Endothelial cell of umbilical vein (primary cell): ENCODE measurements at regions not wholly inside any gene's neighbourhood (a gene's known extent, or its start where the extent isn't known, plus 50 kb on each side); places are given as distances from the start of the nearest gene placed in this dataset.

ENCODE experiments used
- BruUV-seq: library from RNA; stranded (reverse); fragments of 400-500 nt; replicated peaks from 2 replicates; lab custom pipeline; 2021; lab: Mats Ljungman, UMichigan
- CTCF ChIA-PET: fragments of 300-600, 350-600 bp; sonication (Branson Sonifier 250); formaldehyde crosslinking; loops from one replicate; lab custom pipeline; 2021; ENCODE audit warnings: antibody characterized with exemption, inconsistent platforms; lab: Charles Lee
- POLR2A ChIA-PET: fragments of 300-600, 350-600 bp; sonication (Branson Sonifier 250); formaldehyde crosslinking; loops from one replicate; lab custom pipeline; 2021; ENCODE audit warnings: antibody characterized with exemption, inconsistent platforms; lab: Charles Lee
- DNase-seq: peaks from one replicate; pipeline ENCODE4 v3.0.0-alpha.2; 2011; ENCODE audit warnings: low read depth, low spot score
- FAIRE-seq: peaks from 2 replicates; lab custom pipeline; 2011; peaks lifted over from hg19 to GRCh38; lab: Jason Lieb, UNC
- H2AFZ ChIP-seq: 2 replicates; pipeline ENCODE4 v1.6.0; 2012; ENCODE audit warnings: low read depth, low read length, control low read depth, inconsistent platforms
- H3K27ac ChIP-seq: 2 replicates; pipeline ENCODE4 v1.5.1; 2011; ENCODE audit warnings: low read depth, mild to moderate bottlenecking, control low read depth, low read length, moderate library complexity; ENCODE audit not compliant: insufficient read depth
- H3K27me3 ChIP-seq, 2 experiments: 2 replicates each; pipeline versions ENCODE4 v1.6.0 to v1.6.1; 2011; ENCODE audit warnings: low read length in 2 of 2, mixed read lengths in 1 of 2; ENCODE audit not compliant: control insufficient read depth in 2 of 2, insufficient read depth in 2 of 2
- H3K36me3 ChIP-seq, 2 experiments: 2 replicates in 1 of 2; 3 replicates in 1 of 2; pipeline ENCODE4 v1.5.1; 2011; ENCODE audit warnings: low read length in 2 of 2, mild to moderate bottlenecking in 1 of 2, moderate library complexity in 1 of 2; ENCODE audit not compliant: control insufficient read depth in 2 of 2, insufficient read depth in 2 of 2; ENCODE audit errors: extremely low read depth in 1 of 2
- H3K4me1 ChIP-seq: 3 replicates; pipeline ENCODE4 v1.5.1; 2011; ENCODE audit warnings: mild to moderate bottlenecking, low read length; ENCODE audit not compliant: control insufficient read depth, insufficient read depth; ENCODE audit errors: extremely low read depth
- H3K4me2 ChIP-seq: 2 replicates; pipeline ENCODE4 v1.6.1; 2011; ENCODE audit warnings: low read length, control low read depth, mixed read lengths; ENCODE audit not compliant: insufficient read depth
- H3K4me3 ChIP-seq, 3 experiments: fragments of 200-600 bp in 1 of 3; sonication (generic), shearing (Covaris generic) in 1 of 3; replicated peaks in 1 of 3; 2 replicates each; pipeline ENCODE4 v1.5.1; 2011 to 2016; ENCODE audit warnings: control low read depth in 3 of 3, low read length in 3 of 3, mild to moderate bottlenecking in 2 of 3, inconsistent platforms in 1 of 3, low read depth in 1 of 3, moderate library complexity in 1 of 3; ENCODE audit not compliant: insufficient read depth in 1 of 3
- H3K79me2 ChIP-seq: 2 replicates; pipeline ENCODE4 v1.6.0; 2012; ENCODE audit warnings: low read length, inconsistent platforms; ENCODE audit not compliant: control insufficient read depth, insufficient read depth
- H3K9ac ChIP-seq: replicated peaks from 2 replicates; pipeline ENCODE3; 2011; ENCODE audit warnings: low read length, control low read depth; ENCODE audit not compliant: insufficient read depth; ENCODE audit errors: extremely low read depth
- H3K9me1 ChIP-seq: replicated peaks from 3 replicates; pipeline ENCODE4 v1.6.0; 2011; ENCODE audit warnings: mild to moderate bottlenecking, low read length; ENCODE audit not compliant: control insufficient read depth, insufficient read depth; ENCODE audit errors: extremely low read depth
- H3K9me3 ChIP-seq: replicated peaks from 2 replicates; pipeline ENCODE4 v1.5.1; 2012; ENCODE audit warnings: low read length, inconsistent platforms; ENCODE audit not compliant: control insufficient read depth, insufficient read depth
- H4K20me1 ChIP-seq: replicated peaks from 2 replicates; pipeline ENCODE3; 2011; ENCODE audit warnings: mild to moderate bottlenecking, low read length; ENCODE audit not compliant: control insufficient read depth, insufficient read depth; ENCODE audit errors: extremely low read depth
- FOS ChIP-seq: IDR thresholded peaks from 2 replicates; pipeline ENCODE4 v1.6.1; 2011; ENCODE audit warnings: mild to moderate bottlenecking, low read length, moderate library complexity, borderline replicate concordance; ENCODE audit not compliant: insufficient read depth
- MAX ChIP-seq: IDR thresholded peaks from 2 replicates; pipeline ENCODE4 v1.6.1; 2011; ENCODE audit not compliant: insufficient read depth, insufficient read length
- POLR2A ChIP-seq: IDR thresholded peaks from 2 replicates; pipeline ENCODE4 v1.6.1; 2012; ENCODE audit warnings: low read depth, mild to moderate bottlenecking, control low read depth, low read length
- dilution Hi-C: fragments of 300-500 bp; cut with MboI; formaldehyde crosslinking; loops from one replicate; pipeline ENCODE4 v1.15.0; 2019; ENCODE audit warnings: low sequenced_read_pairs; ENCODE audit not compliant: extremely low pct_ligation_motif_present
- intact Hi-C: fragments of 100-400 bp; cut with micrococcal nuclease; formaldehyde crosslinking; loops from one replicate; pipeline ENCODE4 v1.10.0; 2022

- DNase-seq (no peak), FAIRE-seq (no peak)
- Histone ChIP-seq H3K9me1 (no peaks in the 10 kb centered on the region), H3K4me3 (no peak overlapping the region), H3K36me3 (no peaks in the 10 kb centered on the region), H3K4me1 (no peaks in the 10 kb centered on the region), H2AFZ (no peak overlapping the region), H3K27ac (no peak overlapping the region), H3K9me3 (no peaks in the 10 kb centered on the region), H4K20me1 (no peaks in the 10 kb centered on the region), H3K9ac (no peak overlapping the region), H3K27me3 (no peaks in the 10 kb centered on the region), H3K4me2 (no peak overlapping the region), H3K79me2 (no peaks in the 10 kb centered on the region)
- dilution Hi-C loops (no loop called here), intact Hi-C loops (no loop called here)
- TF ChIP-seq FOS = no peak
- CTCF ChIA-PET = no interaction called here
- no TSS peak for BruUV-seq
- POLR2A ChIA-PET = no interaction called here
These were observed 464.4 kb downstream of the TAF11L14 start for GRCh38 chr5:18098691-18099090.

- dilution Hi-C loops = no loop called here
- H3K9me3 ChIP-seq = no peaks in the 10 kb centered on the region
- intact Hi-C loops = no loop called here
- no peak for DNase-seq
- CTCF ChIA-PET = no interaction called here
- no peaks in the 10 kb centered on the region for H3K79me2 ChIP-seq
- no TSS peak for BruUV-seq
- no peak for TF ChIP-seq MAX
- no peak for TF ChIP-seq FOS
- TF ChIP-seq POLR2A = no peak
- H3K9me1 ChIP-seq = no peaks in the 10 kb centered on the region
- POLR2A ChIA-PET = no interaction called here
- no peaks in the 10 kb centered on the region for H3K27me3 ChIP-seq
- H3K9ac ChIP-seq = no peak overlapping the region
- H3K27ac ChIP-seq = no peak overlapping the region
- no peak overlapping the region for H3K4me3 ChIP-seq
- FAIRE-seq = no peak
- H3K4me1 ChIP-seq = no peaks in the 10 kb centered on the region
- H3K4me2 ChIP-seq = no peak overlapping the region
- H2AFZ ChIP-seq = no peak overlapping the region
- no peaks in the 10 kb centered on the region for H3K36me3 ChIP-seq
- H4K20me1 ChIP-seq = no peaks in the 10 kb centered on the region
These were observed 465.0 kb downstream of the TAF11L14 start for GRCh38 chr5:18099261-18099660.
